ENCODE measurements at regions not wholly inside any gene's neighbourhood (a gene's known extent, or its start where the extent isn't known, plus 50 kb on each side); places are given as distances from the start of the nearest gene placed in this dataset.
"Not testable (repeated sequence)": the region's sequence is repeated elsewhere in the genome, so short reads cannot be mapped to it uniquely, and the experiment has no call there.

DNA sequence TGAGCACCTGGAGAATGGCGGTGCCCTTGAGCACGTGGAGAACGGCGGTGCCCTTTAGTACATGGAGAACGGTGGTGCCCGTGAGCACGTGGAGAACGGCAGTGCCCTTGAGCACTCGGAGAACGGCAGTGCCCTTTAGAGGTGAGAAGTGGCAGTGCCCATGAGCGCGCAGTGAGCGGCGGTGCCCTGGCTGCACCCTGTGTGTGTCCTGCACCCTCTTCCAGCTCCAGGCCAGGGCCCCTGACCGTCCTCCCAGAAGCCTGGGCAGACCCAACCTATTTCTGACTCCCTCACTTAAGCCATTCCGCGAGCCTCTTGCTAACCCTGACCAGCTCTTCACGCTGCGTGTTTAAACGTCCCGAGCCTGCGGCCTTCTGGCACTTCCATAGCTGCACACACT lies 151.3 kb downstream of the DLL1 start:
- Histone ChIP-seq H3K9me2 (ENCODE audit: insufficient read depth) (no peaks in the 10 kb centered on the region), H3K4me1 (ENCODE audit: insufficient read depth) (no peaks in the 10 kb centered on the region), H3K4me3 (no peak overlapping the region), H3K36me3 (ENCODE audit: insufficient read depth) (no peaks in the 10 kb centered on the region), H3K4me2 (no peak overlapping the region), H4K20me1 (replicated peaks; ENCODE audit: insufficient read depth) (no peaks in the 10 kb centered on the region), H3K27me3 (ENCODE audit: insufficient read depth) (no peaks in the 10 kb centered on the region), H3K27ac (ENCODE audit: low read depth) (no peak overlapping the region), H3F3A (replicated peaks; ENCODE audit: low read depth) (no peaks in the 10 kb centered on the region), H2AFZ (no peak overlapping the region), H3K79me2 (replicated peaks; ENCODE audit: insufficient read depth) (no peaks in the 10 kb centered on the region)
- Mint-ChIP-seq H3K4me3 (no peak overlapping the region), H3K4me1 (no peaks in the 10 kb centered on the region), H3K27me3 (ENCODE audit: insufficient read depth, low read depth, poor library complexity) (peaks cover 11% of the 10 kb centered on the region), H3K9me3 (peaks cover 50% of the 10 kb centered on the region), H3K36me3 (ENCODE audit: low read depth) (peaks cover 16% of the 10 kb centered on the region), H3K27ac (no peak overlapping the region)
- DNase-seq (ENCODE audit: low spot score) (no peak), ATAC-seq (no peak)
- TF ChIP-seq JUNB (IDR thresholded peaks at IDR 0.05; ENCODE audit: unreplicated experiment) (no peak), NANOG (IDR thresholded peaks at IDR 0.05; ENCODE audit: borderline replicate concordance) (no peak), EZH2phosphoT487 (IDR thresholded peaks at IDR 0.05; ENCODE audit: unreplicated experiment) (no peak), ZNF331 (CRISPR knock-in tag; IDR thresholded peaks at IDR 0.05; ENCODE audit: low read depth) (no peak), POLR2AphosphoS5 (IDR thresholded peaks at IDR 0.05; ENCODE audit: low read depth) (no peak), STAT1 (IDR thresholded peaks at IDR 0.05; ENCODE audit: unreplicated experiment) (no peak), CREB1 (CRISPR knock-in tag; IDR thresholded peaks at IDR 0.05; ENCODE audit: low read depth) (no peak), EZH2 (IDR thresholded peaks at IDR 0.05; ENCODE audit: low read depth, unreplicated experiment) (no peak)
- TF ChIP-seq, protein P1, sequence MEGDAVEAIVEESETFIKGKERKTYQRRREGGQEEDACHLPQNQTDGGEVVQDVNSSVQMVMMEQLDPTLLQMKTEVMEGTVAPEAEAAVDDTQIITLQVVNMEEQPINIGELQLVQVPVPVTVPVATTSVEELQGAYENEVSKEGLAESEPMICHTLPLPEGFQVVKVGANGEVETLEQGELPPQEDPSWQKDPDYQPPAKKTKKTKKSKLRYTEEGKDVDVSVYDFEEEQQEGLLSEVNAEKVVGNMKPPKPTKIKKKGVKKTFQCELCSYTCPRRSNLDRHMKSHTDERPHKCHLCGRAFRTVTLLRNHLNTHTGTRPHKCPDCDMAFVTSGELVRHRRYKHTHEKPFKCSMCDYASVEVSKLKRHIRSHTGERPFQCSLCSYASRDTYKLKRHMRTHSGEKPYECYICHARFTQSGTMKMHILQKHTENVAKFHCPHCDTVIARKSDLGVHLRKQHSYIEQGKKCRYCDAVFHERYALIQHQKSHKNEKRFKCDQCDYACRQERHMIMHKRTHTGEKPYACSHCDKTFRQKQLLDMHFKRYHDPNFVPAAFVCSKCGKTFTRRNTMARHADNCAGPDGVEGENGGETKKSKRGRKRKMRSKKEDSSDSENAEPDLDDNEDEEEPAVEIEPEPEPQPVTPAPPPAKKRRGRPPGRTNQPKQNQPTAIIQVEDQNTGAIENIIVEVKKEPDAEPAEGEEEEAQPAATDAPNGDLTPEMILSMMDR (conservative IDR thresholded peaks at IDR 0.05; ENCODE audit: low read depth in 2 of 2) = no peak
- TF ChIP-seq, protein P2, sequence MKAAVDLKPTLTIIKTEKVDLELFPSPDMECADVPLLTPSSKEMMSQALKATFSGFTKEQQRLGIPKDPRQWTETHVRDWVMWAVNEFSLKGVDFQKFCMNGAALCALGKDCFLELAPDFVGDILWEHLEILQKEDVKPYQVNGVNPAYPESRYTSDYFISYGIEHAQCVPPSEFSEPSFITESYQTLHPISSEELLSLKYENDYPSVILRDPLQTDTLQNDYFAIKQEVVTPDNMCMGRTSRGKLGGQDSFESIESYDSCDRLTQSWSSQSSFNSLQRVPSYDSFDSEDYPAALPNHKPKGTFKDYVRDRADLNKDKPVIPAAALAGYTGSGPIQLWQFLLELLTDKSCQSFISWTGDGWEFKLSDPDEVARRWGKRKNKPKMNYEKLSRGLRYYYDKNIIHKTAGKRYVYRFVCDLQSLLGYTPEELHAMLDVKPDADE (IDR thresholded peaks at IDR 0.05) = no peak
- TF ChIP-seq, protein P3, sequence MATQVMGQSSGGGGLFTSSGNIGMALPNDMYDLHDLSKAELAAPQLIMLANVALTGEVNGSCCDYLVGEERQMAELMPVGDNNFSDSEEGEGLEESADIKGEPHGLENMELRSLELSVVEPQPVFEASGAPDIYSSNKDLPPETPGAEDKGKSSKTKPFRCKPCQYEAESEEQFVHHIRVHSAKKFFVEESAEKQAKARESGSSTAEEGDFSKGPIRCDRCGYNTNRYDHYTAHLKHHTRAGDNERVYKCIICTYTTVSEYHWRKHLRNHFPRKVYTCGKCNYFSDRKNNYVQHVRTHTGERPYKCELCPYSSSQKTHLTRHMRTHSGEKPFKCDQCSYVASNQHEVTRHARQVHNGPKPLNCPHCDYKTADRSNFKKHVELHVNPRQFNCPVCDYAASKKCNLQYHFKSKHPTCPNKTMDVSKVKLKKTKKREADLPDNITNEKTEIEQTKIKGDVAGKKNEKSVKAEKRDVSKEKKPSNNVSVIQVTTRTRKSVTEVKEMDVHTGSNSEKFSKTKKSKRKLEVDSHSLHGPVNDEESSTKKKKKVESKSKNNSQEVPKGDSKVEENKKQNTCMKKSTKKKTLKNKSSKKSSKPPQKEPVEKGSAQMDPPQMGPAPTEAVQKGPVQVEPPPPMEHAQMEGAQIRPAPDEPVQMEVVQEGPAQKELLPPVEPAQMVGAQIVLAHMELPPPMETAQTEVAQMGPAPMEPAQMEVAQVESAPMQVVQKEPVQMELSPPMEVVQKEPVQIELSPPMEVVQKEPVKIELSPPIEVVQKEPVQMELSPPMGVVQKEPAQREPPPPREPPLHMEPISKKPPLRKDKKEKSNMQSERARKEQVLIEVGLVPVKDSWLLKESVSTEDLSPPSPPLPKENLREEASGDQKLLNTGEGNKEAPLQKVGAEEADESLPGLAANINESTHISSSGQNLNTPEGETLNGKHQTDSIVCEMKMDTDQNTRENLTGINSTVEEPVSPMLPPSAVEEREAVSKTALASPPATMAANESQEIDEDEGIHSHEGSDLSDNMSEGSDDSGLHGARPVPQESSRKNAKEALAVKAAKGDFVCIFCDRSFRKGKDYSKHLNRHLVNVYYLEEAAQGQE (IDR thresholded peaks at IDR 0.05; ENCODE audit: unreplicated experiment) = no peak

DNA sequence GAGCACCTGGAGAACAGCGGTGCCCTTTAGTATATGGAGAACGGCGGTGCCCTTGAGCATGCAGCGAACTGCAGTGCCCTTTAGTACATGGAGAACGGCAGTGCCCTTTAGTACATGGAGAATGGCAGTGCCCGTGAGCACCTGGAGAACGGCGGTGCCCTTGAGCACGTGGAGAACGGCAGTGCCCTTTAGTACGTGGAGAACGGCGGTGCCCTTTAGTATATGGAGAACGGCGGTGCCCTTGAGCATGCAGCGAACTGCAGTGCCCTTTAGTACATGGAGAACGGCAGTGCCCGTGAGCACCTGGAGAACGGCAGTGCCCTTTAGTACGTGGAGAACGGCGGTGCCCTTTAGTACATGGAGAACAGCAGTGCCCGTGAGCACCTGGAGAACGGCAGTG lies 151.8 kb downstream of the DLL1 start:
- not testable (repeated sequence) for H3K4me2 ChIP-seq; H4K20me1 ChIP-seq (replicated peaks; ENCODE audit: insufficient read depth); H3K27me3 ChIP-seq (ENCODE audit: insufficient read depth); ATAC-seq; H3K27ac Mint-ChIP-seq; H3K36me3 ChIP-seq (ENCODE audit: insufficient read depth); H3K79me2 ChIP-seq (replicated peaks; ENCODE audit: insufficient read depth); H3K27ac ChIP-seq (ENCODE audit: low read depth); H2AFZ ChIP-seq; DNase-seq (ENCODE audit: low spot score); H3K4me1 Mint-ChIP-seq; H3K27me3 Mint-ChIP-seq (ENCODE audit: insufficient read depth, low read depth, poor library complexity); H3K4me1 ChIP-seq (ENCODE audit: insufficient read depth); H3K9me2 ChIP-seq (ENCODE audit: insufficient read depth); H3K4me3 ChIP-seq; H3K4me3 Mint-ChIP-seq; H3F3A ChIP-seq (replicated peaks; ENCODE audit: low read depth)
- peaks cover 48% of the 10 kb centered on the region for H3K9me3 Mint-ChIP-seq
- peaks cover 16% of the 10 kb centered on the region for H3K36me3 Mint-ChIP-seq (ENCODE audit: low read depth)

Data from GM23338 (cell line).